HG03196 (cell line): ENCODE measurements at regions not wholly inside any gene's neighbourhood (a gene's known extent, or its start where the extent isn't known, plus 50 kb on each side); places are given as distances from the start of the nearest gene placed in this dataset.
"Not testable (repeated sequence)": the region's sequence is repeated elsewhere in the genome, so short reads cannot be mapped to it uniquely, and the experiment has no call there.

ENCODE experiments used
- ATAC-seq: cut with Tn5 transposase; IDR thresholded peaks from one replicate; pipeline ENCODE4 v1.9.1; 2021; ENCODE audit not compliant: unreplicated experiment

DNA sequence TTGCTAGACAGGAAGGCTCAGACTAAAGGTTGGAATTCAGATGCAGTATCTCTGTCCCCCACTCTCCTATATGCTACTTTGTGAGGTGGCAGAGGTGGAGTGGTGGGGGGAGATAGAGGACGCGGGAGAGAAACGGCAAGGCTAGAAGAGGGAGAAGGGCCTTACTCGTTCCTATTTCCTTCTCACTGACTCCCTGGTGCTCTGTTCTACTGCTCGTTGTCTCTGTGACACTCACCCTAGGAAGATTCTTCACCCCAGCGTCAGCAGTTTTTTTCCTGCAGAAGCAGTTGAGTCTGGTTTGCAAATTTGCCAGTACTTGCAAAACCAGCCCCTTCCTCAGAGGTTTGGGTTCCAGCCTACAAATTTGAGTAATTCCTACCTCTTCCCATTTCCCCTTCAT, 801.1 kb upstream of the SLC35B3 start:
- ATAC-seq, result no peak

DNA sequence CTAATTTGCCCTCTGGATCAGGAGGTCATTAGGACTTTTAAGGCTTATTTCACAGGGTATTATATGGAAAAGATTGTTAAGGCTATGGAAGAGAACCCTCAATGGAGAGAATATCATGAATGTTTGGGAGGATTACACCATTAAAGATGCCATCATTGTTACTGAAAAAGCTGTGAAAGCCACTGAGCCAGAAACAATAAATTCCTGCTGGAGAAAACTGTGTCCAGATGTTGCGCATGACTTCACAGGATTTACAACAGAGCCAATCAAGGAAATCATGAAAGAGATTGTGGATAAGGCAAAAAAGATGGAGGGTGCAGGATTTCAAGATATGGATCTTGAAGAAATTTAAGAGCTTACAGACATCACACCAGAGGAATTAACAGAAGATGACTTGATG, 798.3 kb upstream of the SLC35B3 start:
- no peak for ATAC-seq

DNA sequence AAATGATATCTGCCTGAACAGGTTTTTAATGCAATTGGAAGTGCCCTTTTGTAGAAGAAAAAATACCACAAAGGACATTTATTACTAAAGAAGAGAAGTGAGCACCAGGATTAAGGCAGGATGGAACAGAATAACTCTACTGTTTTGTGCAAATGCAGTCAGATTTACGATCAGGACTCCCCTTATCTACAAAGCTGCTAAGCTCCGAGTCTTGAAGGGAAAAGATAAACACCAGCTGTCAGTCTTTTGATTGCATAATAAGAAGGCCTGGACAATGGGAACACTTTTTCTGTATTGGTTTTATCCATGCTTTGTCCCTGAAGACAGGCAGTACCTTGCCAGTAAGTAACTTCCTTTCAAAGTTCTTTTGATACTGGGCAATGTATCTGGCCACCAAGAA, 797.9 kb upstream of the SLC35B3 start:
- ATAC-seq, result no peak

DNA sequence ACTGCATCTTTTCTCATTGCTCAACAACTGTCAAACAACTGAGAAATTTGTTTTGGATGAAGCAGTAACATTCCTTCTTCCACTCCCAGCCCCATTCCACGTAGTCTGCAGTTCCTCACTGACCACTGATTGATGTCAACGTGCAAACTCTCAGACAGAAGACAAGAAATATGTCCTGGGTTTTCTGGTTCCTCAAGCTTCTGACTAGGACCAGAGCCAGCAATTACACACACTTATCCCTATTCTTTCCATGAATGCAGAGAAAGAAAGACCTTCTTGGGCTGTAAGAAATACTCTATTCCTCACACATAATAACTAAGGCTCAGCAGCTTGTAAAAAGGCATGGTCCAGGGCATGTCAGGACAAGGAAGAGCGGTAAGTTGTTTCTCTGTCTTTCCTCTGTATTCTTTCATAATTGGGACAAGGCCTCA, 790.1 kb upstream of the SLC35B3 start:
- ATAC-seq, result no peak

DNA sequence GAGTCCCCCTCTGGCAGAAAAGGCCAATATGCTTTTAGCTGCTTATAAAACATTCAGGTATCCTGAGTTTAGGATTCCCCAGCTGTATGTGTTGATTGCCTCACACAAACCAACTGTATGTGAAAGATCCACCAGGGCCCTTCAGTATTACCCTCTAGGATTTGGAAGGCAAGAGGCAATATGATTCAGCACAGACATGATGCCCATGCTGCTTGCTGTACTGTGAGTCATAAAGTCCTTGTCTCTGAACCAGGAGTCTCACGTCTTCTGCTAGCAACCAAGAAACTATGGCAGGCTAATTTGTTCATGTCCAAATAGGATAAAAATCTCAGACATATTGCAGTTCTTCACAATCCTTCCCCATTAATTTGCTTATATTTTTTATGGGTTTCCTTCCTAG, 789.2 kb upstream of the SLC35B3 start:
- ATAC-seq, result no peak

DNA sequence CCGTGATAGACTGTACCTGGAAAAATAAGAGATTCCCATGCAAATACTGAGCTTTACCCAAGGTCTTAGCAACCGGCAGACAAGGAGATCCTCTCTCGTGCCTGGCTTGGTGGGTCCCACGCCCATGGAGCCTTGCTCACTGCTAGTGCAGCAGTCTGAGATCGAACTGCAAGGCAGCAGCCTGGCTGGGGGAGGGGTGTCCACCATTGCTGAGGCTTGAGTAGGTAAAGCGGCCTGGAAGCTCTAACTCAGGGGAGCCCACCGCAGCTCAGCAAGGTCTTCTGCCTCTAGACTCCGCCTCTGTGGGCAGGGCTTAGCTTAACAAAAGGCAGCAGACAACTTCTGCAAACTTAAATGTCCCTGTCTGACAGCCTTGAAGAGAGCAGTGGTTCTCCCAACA, 778.4 kb upstream of the SLC35B3 start:
- ATAC-seq, result not testable (repeated sequence)

DNA sequence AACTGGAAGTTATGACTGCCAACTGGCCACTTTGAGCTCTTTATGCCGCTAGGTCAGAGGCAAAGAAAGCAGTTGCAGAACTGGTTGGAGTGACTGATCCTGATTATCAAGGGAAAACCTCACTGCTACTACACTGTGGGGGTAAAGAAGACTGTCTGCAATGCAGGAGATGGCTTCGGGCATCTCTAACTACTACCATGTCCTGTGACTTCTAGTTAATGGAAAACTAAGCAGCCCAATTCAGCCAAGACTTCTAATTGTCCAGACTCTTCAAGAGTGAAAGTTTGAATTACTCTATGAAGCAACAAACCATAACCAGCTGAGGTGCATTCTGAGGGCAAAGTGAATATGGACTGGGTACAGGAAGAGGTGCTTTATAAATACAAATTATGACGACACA, 773.6 kb upstream of the SLC35B3 start:
- no peak for ATAC-seq

DNA sequence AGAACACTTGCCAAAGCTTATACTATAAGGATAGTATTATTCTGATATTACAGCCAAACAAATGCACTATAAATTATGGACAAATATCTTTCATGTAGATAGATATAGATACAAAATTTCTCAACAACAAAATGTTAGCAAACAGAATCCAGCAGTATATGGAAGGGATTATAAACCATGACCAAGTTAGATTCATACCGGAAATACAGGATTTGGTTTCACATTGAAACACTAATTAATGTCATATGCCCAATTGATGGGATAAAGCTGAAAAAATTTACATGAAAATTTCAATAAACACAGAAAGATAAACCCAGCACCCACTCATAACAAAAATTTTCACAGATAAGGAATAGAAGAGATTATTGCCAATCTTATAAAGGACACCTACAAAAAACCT, 770.3 kb upstream of the SLC35B3 start:
- no peak for ATAC-seq

DNA sequence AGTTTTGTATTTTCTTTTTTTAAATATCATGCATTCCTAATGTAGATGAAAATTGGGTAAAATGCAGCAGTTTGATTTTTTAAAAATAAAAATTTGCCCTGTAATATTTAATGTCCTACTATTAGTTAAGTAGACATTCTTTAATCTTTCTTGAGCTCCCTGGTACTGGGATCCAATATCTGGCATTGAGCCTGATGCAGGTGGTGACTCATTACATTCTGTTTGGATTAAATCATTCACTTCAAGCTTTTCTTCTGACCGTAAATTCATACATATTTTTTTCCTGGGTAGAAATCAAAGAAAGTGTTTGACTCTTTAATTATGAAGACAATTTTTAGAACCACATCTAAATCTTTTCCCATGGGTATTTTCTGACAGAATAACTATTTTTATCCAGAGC, 768.8 kb upstream of the SLC35B3 start:
- no peak for ATAC-seq

DNA sequence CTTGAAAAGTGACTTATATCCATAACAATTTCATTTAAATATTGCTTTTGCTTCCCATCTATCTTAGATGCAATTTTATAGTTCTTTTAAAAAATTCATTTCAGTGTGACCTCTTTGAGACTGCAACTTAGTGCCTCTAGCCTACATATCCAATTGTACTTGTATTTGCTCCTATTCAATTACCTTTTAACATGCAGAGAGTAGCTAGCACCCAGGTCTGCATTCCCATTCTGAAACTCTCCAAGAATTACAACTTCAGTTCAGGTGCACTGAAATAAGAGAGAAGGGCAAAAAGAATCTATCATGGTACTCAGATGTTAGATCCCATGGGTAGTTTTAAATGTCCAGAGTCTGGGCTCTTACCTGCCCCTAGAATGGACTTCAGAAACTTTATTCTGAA, 765.4 kb upstream of the SLC35B3 start:
- no peak for ATAC-seq

DNA sequence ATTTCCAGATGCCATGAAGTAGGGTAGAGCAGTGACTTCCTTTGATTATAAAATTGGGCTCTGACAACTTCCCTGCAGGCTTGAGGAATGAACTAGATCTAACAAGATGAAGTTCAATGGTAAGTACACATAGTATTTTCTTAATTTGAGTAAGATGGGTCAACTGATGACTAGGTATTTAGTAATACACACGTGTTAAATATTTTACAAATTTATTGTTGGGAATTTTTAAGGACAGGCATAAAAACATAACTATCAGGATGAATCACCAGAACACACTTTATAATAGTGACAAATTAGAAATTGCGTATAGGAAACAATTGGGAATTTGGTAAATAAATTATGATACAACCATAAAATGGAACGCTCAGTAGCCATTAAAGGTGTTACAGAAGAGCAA, 762.4 kb upstream of the SLC35B3 start:
- no peak for ATAC-seq

DNA sequence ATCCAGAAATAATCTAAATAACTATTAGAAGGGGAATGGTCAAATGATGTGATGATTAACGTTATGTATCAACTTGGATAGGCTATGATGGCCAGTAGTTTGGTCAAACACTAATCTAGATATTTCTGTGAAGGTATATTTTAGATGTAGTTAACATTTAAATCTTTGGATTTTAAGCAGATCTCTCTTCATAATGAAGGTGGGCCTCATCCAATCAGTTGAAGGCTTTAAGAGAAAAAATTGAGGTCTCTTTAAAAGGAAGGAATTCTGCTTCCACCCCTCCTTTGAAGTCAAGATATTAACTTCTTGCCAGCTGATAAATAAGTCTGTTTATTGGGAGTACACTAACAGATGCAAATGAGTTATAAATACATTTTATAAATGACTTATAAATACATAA, 760.0 kb upstream of the SLC35B3 start:
- ATAC-seq, result no peak

DNA sequence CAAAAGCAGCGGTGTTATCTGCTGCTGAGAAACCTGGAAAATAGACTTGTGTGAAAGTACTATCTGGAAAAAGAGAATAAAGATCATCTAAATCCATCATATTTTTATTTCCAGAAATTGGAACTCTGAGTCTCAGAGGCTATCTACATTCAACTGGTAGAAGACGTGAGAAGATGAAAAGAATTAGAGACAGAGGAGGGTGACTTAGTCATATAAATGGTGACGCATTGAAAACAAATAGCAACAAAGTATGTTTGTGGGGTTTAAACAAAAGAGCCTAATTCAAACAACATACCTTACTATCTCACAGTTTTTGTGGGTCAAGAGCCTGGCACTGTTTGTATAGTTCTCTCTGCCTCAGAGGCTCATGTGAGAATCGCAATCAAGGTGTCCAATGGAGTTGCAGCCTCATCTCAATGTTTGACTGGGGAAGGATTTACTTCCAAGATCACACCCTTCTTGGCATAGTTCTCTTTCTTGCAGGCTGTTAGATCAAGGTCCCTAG, 757.1 kb upstream of the SLC35B3 start:
- no peak for ATAC-seq

DNA sequence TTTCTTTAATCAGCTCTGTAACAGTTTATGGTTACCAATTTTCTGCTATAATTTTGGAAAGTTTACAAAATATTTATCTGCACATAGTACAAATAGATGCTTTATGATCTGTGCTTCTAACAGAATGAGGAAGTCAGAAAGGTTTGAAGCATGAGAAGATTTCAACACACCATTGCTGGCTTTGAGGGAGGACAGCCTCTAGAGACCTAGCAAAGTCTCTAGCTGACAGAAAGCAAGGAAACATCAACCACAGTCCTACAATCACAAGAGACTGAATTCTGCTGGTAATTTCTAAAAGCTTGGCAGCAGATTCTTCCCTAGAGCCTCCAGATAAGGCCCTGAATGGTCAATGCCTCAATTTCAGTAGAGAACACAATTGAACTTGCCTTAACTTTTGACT, 750.8 kb upstream of the SLC35B3 start:
- no peak for ATAC-seq

DNA sequence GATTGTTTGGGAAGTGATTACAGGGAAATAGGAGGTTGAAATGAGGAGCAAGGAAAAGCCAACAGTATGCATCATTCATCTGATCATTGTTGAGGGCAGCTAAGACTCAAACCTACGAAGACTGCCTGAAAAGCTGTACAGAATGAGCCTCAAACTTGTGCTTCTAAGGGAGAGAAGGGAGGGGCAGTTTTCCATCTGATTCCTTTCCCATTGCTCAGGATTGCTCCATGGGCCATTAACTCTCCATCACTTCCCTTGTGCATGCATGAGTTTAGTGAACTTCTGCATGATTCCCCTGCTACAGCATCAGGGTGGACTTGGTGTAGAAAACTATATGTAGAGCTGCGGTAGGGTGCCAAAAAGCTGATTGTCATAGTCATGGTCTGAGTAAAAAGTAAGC, 742.7 kb upstream of the SLC35B3 start:
- ATAC-seq, result no peak

DNA sequence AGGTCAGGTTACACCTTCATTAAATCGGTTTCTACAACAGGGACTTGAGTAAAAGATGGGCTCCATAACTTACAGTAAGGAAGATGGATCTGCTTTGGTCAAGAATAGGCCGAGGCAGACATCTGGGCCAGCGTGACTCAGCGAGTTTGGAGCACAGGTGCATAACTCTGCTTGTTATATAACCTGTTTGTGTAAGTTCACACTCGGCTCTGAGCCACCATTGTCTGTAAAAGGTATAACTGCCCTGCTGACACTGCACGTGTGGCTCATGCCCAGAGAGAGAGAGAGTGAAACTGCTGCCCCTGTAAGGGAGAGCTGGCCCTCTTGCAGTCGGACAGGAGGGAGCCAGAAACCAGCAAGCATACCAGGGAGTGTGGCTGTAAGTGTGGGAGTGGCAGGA, 737.9 kb upstream of the SLC35B3 start:
- ATAC-seq, result no peak

DNA sequence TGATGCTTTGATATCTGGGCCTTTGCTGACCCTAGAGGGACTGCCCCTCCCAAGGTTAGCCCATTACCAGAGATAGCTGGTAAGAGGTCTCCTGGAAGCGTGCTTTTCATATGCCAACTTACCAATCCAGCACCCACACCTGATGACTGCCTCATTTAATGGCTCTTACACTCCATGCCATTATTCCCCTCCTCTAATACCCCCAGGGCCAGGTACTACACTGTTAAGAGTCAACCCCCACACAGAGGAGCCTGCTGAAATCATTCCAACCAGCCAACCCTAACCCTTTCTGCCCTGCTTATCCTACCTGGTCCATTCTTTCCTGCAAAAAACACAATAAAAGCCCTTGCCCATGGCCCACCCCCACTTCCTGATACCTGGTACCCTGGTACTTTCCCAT, 736.8 kb upstream of the SLC35B3 start:
- no peak for ATAC-seq

DNA sequence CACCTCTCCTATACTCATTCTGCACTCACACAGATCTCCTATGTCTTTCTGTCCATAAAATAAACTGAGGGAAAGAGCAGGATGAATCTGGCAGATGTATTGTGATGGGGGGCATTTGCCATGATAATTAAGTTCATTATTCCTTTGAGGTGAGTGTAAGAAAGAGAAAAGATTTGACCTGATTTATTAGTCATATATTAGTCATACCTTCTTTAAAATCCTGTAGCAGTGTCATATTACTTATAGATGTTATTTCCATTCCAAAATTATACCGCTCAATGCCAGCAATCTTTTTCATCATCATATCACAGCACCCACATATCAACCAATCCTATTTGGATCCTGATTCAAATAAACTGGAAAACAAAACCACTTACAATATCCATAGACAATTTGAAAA, 733.3 kb upstream of the SLC35B3 start:
- ATAC-seq, result no peak

DNA sequence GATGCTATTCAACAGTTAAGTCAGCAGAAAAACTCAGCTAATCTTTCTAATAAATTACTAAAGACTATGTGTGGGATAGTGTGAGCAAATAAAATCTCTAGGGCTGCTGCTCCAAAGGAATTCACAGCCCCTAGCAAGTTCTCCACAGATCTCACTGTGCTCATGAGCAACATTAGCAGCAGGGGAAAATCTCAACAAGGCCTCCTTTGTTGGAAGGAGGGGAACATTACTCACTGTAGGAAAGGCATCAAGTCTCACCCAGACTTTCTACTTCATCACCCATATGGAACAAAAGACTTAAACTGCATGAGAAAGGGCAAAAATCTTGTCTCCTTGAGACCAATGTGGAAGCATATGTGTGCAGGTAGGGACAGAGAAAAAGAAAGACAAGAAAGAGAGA, 726.4 kb upstream of the SLC35B3 start:
- no peak for ATAC-seq

DNA sequence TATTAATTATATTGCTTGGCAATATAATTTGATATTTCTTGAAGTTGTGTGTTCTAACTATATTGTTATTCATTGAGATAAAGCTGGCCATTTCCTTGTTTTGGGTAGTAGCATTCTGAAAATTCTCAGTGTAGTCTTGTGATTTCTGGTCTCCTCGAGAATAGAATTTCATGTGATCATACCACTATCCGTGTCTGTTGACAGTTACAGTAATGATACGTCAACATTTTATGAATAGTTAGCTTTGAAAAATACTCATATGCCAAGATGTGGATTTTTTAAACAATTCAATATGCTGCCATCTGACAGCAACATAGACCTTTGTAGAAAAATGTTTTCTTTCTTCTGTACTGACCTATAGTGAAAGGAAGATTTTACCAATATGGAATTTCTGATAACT, 723.7 kb upstream of the SLC35B3 start:
- ATAC-seq, result no peak

DNA sequence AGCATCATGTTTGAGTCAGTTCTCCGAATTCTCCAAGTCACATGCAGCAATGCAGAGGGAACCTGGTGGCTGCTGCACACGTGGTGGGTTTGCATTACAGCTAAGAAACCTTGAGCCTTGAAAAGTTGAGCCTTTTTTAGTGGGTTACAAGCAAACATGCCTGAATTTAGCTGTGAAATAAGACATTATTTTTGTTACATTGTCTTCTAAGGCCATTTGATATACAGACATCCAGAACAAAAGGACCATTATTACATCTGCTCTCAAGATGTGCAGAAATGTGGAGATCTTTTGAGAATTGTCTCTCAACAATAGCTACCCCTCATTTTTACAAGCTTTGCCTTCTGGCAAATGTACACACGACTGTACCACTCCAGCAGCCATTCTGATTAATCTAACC, 720.5 kb upstream of the SLC35B3 start:
- ATAC-seq, result no peak

DNA sequence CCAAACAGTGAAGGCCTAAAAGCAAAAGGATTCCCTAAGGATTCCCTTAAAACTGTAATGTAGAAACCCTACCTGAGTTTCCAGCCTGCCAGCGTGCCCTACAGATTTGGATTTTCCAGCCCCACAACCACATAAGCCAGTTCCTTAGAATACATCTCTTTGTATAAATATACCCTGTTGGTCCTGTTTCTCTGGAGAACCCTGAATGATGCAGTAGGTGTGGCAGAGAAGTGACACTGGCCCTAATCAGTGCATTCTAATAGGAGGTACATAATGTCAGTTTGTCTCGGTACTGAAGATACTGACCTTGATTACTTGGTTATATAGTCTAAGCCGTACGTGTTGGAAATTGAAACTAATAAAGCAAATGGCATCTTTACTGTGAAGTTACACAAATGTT, 707.8 kb upstream of the SLC35B3 start:
- no peak for ATAC-seq

DNA sequence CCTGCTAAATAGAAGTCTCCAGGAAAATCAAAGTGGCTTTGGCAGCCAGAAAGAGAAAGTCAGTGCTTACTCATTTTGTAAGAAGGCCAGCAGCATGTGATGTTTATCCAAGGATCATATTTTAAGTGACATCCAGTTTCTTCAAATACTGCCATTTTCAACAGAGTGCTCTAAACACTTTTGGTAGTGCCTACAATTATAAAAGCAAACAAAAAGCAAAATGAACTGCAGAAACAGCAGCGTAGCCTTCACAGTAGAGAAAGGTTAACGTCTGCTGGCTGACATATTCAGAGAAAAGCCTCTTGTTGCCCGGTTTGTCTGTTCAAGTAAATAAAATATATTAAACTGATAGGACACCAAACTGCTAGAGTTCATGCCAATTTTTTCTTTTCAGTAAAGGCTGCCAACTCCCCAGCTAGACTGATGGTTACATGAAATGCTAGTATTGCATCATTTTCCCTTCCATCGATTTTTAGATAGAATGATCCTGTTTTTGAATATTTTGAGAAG, 705.7 kb upstream of the SLC35B3 start:
- ATAC-seq, result no peak

DNA sequence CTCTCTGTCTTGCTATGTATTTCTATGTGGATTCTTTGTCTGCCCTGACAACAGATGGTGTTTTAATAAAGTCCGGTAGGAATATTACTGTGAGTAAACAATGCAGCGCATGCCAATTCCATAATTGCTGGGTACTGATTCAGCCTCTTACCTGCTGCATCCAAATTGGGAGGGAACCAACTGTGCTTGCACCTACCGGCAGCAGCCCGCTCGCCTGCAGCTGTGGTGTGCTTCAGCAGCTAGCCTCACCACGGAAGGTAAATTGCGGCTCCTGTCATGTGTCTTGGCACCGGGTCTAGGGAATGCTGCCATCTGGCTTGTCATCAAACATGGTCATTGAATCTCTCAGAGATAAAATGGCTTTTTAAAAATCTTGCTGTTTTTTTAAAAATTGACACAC, 704.8 kb upstream of the SLC35B3 start:
- no peak for ATAC-seq
